Esophagus squamous epithelium (tissue), 5 donors: ENCODE measurements at regions not wholly inside any gene's neighbourhood (a gene's known extent, or its start where the extent isn't known, plus 50 kb on each side); places are given as distances from the start of the nearest gene placed in this dataset.

ENCODE experiments used
- DNase-seq: peaks from one replicate; lab custom pipeline; 2025; lab: John Stamatoyannopoulos, UW
- H3K27ac ChIP-seq, 4 donors: fragments of 200-600 bp; sonication (generic); one replicate each; pipeline ENCODE4 v1.5.1; 2016 to 2019; ENCODE audit warnings: mild to moderate bottlenecking in 1 of 4
- H3K27me3 ChIP-seq, 4 donors: fragments of 200-600 bp; sonication (generic); 1 replicate in 3 of 4; 2 replicates in 1 of 4; pipeline versions ENCODE4 v1.5.1 to v1.6.0; 2017 to 2021; ENCODE audit warnings: antibody characterized with exemption in 1 of 4
- H3K36me3 ChIP-seq, 3 donors: fragments of 200-600 bp; sonication (generic); one replicate each; pipeline ENCODE4 v1.5.1; 2016 to 2019
- H3K4me1 ChIP-seq, 3 donors: fragments of 200-600 bp; sonication (generic); one replicate each; pipeline ENCODE4 v1.5.1; 2017 to 2019
- H3K4me3 ChIP-seq, 4 donors: fragments of 200-600 bp; sonication (generic); 1 replicate in 3 of 4; 2 replicates in 1 of 4; pipeline ENCODE4 v1.5.1; 2016 to 2019; ENCODE audit warnings: mild to moderate bottlenecking in 2 of 4, moderate library complexity in 1 of 4
- H3K9me3 ChIP-seq, 3 donors: fragments of 200-600 bp; sonication (generic); one replicate each; pipeline ENCODE4 v1.5.1; 2016 to 2019
- POLR2A ChIP-seq, 4 donors: fragments of 450-650 bp; IDR thresholded peaks; one replicate each; pipeline ENCODE4 v1.6.1; 2017; ENCODE audit warnings: antibody characterized with exemption in 4 of 4, mild to moderate bottlenecking in 4 of 4, moderate library complexity in 3 of 4
- WGBS, 2 donors: methylation state at CpG; one replicate each; pipeline ENCODE4 v1.1.5; 2018; 5-methylcytosine and 5-hydroxymethylcytosine counted together
- intact Hi-C: fragments of 100-400 bp; cut with DNase I; formaldehyde crosslinking; loops from one replicate; pipeline ENCODE4 v1.15.0; 2022
- TF ChIP-seq, protein P1 (sequence below), 6 experiments: fragments of 450-650 bp in 4 of 6; fragments of 200-600 bp in 2 of 6; sonication (generic) in 2 of 6; IDR thresholded peaks; one replicate each; pipeline ENCODE4 v1.5.1; 2016 to 2019; ENCODE audit warnings: antibody characterized with exemption in 6 of 6, mild to moderate bottlenecking in 4 of 6, moderate library complexity in 4 of 6
- donor health status: DM: yes; HTN: yes; CAD: no.

DNA sequence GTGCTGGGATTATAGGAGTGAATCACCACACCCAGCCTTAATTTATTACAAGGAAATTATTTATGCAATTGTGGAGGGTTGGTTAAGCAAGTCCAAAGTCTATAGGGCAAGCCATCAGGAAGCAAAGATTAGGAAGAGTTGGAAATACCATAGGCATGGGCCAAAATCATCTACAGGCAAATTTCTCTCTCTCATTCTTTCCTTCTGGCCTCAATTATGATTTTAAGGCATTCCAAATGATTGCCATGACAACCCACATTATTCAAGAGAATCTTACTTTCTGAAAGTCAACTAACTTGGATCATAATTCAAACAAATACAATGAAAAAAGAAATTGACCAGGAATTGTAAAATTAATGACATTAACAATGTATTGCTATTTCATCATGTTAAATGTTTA lies 400.8 kb downstream of the GPM6A start:
- H3K9me3 ChIP-seq = peaks cover 0 to 10% (median 0%) of the 10 kb centered on the region in 3 donors
- DNase-seq = no peak
- no peak overlapping the region for H3K4me3 ChIP-seq
- no peak overlapping the region for H3K27ac ChIP-seq
- intact Hi-C loops = no loop called here
- no peaks in the 10 kb centered on the region for H3K36me3 ChIP-seq
- TF ChIP-seq POLR2A (IDR thresholded peaks at IDR 0.05) = no peak
- TF ChIP-seq, protein P1, sequence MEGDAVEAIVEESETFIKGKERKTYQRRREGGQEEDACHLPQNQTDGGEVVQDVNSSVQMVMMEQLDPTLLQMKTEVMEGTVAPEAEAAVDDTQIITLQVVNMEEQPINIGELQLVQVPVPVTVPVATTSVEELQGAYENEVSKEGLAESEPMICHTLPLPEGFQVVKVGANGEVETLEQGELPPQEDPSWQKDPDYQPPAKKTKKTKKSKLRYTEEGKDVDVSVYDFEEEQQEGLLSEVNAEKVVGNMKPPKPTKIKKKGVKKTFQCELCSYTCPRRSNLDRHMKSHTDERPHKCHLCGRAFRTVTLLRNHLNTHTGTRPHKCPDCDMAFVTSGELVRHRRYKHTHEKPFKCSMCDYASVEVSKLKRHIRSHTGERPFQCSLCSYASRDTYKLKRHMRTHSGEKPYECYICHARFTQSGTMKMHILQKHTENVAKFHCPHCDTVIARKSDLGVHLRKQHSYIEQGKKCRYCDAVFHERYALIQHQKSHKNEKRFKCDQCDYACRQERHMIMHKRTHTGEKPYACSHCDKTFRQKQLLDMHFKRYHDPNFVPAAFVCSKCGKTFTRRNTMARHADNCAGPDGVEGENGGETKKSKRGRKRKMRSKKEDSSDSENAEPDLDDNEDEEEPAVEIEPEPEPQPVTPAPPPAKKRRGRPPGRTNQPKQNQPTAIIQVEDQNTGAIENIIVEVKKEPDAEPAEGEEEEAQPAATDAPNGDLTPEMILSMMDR (IDR thresholded peaks at IDR 0.05) = no peak
- no peaks in the 10 kb centered on the region for H3K27me3 ChIP-seq
- H3K4me1 ChIP-seq = no peaks in the 10 kb centered on the region

DNA sequence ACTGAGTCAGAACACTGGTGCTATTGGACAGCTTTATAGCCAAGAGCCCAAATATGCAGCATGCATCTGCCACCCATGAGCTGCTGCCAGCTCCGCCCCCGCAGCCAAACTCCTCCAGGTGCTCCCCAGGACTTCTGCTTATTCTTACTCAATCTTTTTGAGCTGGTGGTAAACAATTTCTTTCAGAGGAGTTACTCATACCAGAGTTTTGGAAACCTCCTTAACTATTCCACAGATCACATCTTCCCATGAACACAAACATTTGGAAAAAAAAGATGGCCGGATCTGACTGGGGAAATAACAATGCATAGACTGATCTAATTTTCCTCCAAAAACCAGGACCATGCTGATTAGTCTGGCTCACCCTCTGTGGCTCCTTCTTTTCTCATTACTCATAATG lies 399.9 kb downstream of the GPM6A start:
- 27 to 35% methylated on average over 3 of the region's 3 CpGs for WGBS, 2 donors
- H3K4me1 ChIP-seq = no peaks in the 10 kb centered on the region
- H3K27ac ChIP-seq = no peak overlapping the region
- H3K27me3 ChIP-seq = no peaks in the 10 kb centered on the region
- no peaks in the 10 kb centered on the region for H3K36me3 ChIP-seq
- TF ChIP-seq, protein P1 (IDR thresholded peaks at IDR 0.05) = no peak
- TF ChIP-seq POLR2A (IDR thresholded peaks at IDR 0.05) = no peak
- H3K9me3 ChIP-seq = peaks cover 0 to 10% (median 0%) of the 10 kb centered on the region in 3 donors
- no peak for DNase-seq
- intact Hi-C loops = no loop called here
- no peak overlapping the region for H3K4me3 ChIP-seq

DNA sequence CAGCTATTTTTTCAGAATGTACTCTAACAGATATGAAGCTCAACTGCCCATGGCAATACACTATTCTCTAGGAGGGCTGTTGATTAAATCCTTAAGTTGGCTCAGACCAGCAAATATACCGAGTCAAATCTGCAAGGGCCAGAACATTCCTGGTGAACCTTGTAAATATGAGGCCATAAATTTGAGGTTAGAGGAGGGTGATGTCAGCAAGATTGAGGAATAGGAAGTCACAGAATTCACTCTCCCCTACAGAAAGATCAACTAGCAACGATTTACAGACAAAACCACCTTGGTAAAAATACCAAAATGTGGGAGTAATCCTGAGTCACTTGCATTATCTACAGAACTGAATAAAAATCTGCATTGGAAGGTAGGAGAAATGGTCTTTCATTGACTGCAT lies 399.3 kb downstream of the GPM6A start:
- Histone ChIP-seq H3K4me1 (no peaks in the 10 kb centered on the region), H3K9me3 (peaks cover 0 to 10% (median 0%) of the 10 kb centered on the region in 3 donors), H3K27ac (no peak overlapping the region), H3K4me3 (no peak overlapping the region), H3K36me3 (no peaks in the 10 kb centered on the region), H3K27me3 (no peaks in the 10 kb centered on the region)
- intact Hi-C loops = no loop called here
- no peak for TF ChIP-seq POLR2A (IDR thresholded peaks at IDR 0.05)
- TF ChIP-seq, protein P1 (IDR thresholded peaks at IDR 0.05) = no peak
- DNase-seq = no peak
- WGBS, 2 donors = 51% methylated on average over 2 of the region's 2 CpGs

DNA sequence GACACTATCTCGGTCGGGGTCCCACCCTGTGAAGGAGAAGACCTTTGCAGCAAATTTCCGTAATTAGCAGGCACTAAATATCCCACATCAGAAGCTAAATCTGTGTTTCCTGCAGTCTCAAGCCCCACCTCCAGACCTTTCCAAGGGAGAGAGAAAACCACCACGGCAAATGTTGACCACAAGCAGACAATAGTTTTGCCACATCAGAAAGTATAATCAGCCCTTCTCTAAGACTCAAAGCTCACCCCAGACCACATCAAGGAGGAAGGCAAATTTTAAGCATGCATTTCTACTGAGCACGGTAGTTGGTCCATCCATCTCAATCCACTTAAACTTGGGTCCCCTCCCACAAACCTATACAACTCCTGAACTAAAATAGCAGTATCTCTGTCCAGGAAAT lies 398.5 kb downstream of the GPM6A start:
- H3K36me3 ChIP-seq = no peaks in the 10 kb centered on the region
- H3K27me3 ChIP-seq = no peaks in the 10 kb centered on the region
- no peaks in the 10 kb centered on the region for H3K4me1 ChIP-seq
- TF ChIP-seq, protein P1 (IDR thresholded peaks at IDR 0.05) = no peak
- no peak for TF ChIP-seq POLR2A (IDR thresholded peaks at IDR 0.05)
- no peak for DNase-seq
- peaks cover 0 to 10% (median 0%) of the 10 kb centered on the region in 3 donors for H3K9me3 ChIP-seq
- H3K4me3 ChIP-seq = no peak overlapping the region
- 56 to 58% methylated on average over 5 of the region's 5 CpGs for WGBS, 2 donors
- intact Hi-C loops = no loop called here
- no peak overlapping the region for H3K27ac ChIP-seq

DNA sequence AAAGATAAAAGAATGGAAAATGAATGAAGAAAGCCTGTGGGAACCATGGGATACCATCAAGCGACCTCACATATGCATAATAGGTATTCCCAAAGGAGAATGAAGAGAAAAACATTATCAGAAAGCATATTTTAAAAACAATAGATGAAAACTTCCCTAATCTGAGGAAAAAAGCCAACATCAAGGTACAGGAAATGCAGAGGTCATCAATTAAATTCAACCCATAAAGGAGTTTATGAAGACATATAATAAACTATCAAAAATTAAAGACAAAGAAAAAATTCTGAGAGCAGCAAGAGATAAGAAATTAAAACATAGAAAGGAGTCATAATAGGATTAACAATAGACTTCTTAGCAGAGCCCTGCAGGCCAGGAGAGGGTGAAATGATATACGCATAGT lies 397.5 kb downstream of the GPM6A start:
- no peaks in the 10 kb centered on the region for H3K27me3 ChIP-seq
- DNase-seq = no peak
- intact Hi-C loops = no loop called here
- peaks cover 0 to 10% (median 0%) of the 10 kb centered on the region in 3 donors for H3K9me3 ChIP-seq
- H3K4me3 ChIP-seq = no peak overlapping the region
- no peak overlapping the region for H3K27ac ChIP-seq
- WGBS, 2 donors = 52 to 62% methylated on average over 2 of the region's 2 CpGs
- H3K36me3 ChIP-seq = no peaks in the 10 kb centered on the region
- H3K4me1 ChIP-seq = no peaks in the 10 kb centered on the region
- no peak for TF ChIP-seq POLR2A (IDR thresholded peaks at IDR 0.05)
- TF ChIP-seq, protein P1 (IDR thresholded peaks at IDR 0.05) = no peak
